HG02571 (cell line): ENCODE measurements at regions not wholly inside any gene's neighbourhood (a gene's known extent, or its start where the extent isn't known, plus 50 kb on each side); places are given as distances from the start of the nearest gene placed in this dataset.
"Not testable (repeated sequence)": the region's sequence is repeated elsewhere in the genome, so short reads cannot be mapped to it uniquely, and the experiment has no call there.

Experiments
- ATAC-seq: cut with Tn5 transposase; IDR thresholded peaks from one replicate; pipeline ENCODE4 v1.9.1; 2021; ENCODE audit warnings: mild to moderate bottlenecking, moderate library complexity; ENCODE audit not compliant: unreplicated experiment

GRCh38 chr2:220318508-220318907 lies 691.1 kb downstream of the SLC4A3 start:
- ATAC-seq, result no peak

GRCh38 chr2:220320326-220320725 lies 692.9 kb downstream of the SLC4A3 start:
- ATAC-seq, result no peak

DNA sequence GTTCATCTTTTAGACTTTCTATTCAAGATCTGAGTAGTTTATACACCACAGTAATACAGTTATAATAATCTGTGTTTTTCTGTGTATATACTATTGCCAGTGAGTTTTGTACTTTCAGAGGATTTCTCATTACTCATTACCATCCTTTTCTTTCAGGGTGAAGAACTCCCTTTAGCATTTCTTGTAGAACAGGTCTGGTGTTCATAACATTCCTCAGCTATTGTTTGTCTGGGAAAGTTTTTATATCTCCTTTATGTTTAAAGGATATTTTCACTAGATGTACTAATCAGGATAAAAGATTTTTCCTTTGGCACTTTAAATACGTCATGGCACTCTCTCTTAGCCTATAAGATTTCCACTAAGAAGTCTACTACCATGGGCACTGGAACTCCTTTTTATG lies 705.5 kb downstream of the SLC4A3 start:
- no peak for ATAC-seq

- no peak for ATAC-seq
Observed at GRCh38 chr2:220334210-220334609, 706.8 kb downstream of the SLC4A3 start.

GRCh38 chr2:220334871-220335590 lies 707.6 kb downstream of the SLC4A3 start:
- ATAC-seq, result no peak

GRCh38 chr2:220335591-220335915 lies 708.1 kb downstream of the SLC4A3 start:
- no peak for ATAC-seq

GRCh38 chr2:220336771-220337170 lies 709.3 kb downstream of the SLC4A3 start:
- no peak for ATAC-seq

- no peak for ATAC-seq
Observed at GRCh38 chr2:220337611-220338440, 710.4 kb downstream of the SLC4A3 start.

DNA sequence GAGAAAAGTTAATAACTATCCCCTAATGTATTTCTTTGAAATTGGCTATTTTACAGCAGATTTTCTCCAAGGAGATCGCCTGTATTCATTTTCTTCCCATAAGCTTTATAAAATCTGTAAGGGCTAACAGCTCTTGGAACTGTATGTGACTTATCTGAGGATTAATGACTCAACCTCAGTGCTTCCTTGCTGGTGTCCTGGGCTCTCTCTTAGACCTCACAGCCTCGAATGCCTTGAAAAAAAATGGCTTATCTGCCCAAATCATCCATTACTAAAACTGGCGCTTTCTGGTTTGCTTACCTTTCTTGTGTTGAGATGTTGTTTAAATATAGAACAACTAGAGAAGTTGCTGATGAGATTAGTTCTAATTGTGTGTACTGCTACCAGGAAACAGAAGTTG lies 713.6 kb downstream of the SLC4A3 start:
- ATAC-seq, result no peak

GRCh38 chr2:220346919-220347318 lies 719.5 kb downstream of the SLC4A3 start:
- ATAC-seq, result no peak

- ATAC-seq, result no peak
Observed at GRCh38 chr2:220347626-220348025, 720.2 kb downstream of the SLC4A3 start.

DNA sequence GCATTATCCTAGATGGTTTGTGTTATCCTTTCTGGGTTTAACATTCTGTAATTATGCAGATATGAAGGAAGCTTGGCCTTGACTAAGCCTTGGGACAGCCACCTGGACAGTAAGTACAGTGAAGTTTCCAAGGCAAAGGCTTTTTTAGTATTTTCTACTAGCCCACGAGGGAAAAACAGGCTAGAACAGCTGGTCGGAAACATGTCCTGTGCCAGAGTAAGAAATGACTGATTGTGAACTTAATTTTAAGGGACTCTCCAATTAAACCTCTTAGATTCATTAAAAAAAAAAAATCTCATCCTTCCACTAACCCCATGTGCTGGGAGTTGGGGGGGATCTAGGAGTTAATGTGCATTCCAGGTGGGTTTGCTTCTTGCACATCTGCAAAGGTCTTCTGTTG lies 720.8 kb downstream of the SLC4A3 start:
- ATAC-seq, result no peak

DNA sequence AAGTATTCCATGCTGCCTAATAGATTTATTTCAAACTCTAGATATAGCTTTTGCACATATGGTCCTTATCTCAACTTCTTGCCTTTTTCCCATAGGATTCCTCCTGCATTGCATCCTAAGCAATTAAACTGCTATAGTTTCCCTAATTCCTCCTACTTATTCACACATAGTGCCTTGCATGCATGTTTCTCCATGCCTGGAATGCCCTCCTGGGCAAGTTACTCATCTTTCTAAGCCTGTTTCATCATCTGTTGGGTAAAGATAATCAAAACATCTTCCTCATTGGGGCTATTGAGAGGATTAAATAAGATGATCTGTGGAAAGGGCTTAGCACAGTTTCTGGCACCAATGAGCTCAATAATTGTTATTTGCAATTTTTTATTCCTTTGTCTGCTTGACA lies 726.5 kb downstream of the SLC4A3 start:
- no peak for ATAC-seq

DNA sequence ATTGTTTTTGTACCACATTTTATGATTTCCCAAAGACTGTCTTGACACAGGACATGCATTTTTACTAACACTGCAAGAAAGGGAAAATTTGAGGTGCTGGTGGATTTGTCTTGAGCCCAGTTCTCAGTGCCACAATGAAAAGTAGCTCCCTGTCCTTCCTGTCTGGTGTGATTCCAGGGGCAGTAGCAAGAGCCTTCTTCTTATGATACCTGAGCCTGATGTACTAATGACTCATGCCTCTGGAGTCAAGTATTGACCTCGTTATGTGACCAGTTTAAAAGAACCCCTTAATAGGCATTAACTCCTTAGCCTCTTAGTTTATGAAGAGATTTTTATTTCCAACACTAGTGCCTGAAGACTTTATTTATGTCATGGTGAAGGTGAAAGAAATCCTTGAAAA lies 728.6 kb downstream of the SLC4A3 start:
- no peak for ATAC-seq

DNA sequence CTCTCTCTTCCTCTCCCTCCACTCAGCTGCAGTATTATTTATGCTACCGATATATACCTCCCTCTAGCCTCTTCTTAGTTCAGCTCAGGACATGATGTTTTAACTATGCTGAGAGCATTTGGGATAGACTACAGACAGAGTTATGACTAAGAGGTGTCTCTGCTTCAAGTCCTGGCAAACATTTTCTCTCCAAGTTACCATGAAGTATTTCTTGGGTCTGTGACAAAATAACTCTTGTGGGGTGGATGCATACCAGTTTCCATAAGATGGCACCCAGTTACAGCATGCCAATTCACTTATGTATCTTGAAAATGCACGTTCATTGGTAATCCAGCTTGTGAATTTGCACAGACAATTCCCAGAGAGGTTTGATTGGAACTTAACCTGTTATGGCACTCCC lies 737.6 kb downstream of the SLC4A3 start:
- no peak for ATAC-seq

- no peak for ATAC-seq
Observed at GRCh38 chr2:220366765-220367164, 739.3 kb downstream of the SLC4A3 start.

DNA sequence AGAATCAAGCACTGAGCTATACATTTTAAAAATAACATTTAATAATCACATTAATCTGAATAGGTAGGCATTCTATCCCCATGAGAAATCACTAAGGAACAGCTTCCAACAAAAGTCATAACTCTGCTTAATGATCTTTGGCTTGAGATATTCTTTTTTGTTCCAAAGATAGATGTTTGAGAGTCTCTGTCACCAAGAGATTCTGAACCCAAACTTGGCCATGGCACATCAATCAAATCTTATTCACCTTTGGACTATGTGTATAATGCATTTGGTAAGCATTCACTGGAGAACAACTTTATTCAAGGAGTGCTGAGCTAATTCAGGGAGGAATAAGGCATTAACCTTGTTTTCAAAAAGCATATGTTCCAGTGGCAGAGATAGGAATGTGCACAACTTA lies 743.3 kb downstream of the SLC4A3 start:
- no peak for ATAC-seq

- ATAC-seq, result no peak
Observed at GRCh38 chr2:220371211-220371610, 743.8 kb downstream of the SLC4A3 start.

- no peak for ATAC-seq
Observed at GRCh38 chr2:220373878-220374277, 746.4 kb downstream of the SLC4A3 start.

- ATAC-seq, result no peak
Observed at GRCh38 chr2:220374282-220374681, 746.9 kb downstream of the SLC4A3 start.

- ATAC-seq, result no peak
Observed at GRCh38 chr2:220377482-220378155, 750.2 kb downstream of the SLC4A3 start.

DNA sequence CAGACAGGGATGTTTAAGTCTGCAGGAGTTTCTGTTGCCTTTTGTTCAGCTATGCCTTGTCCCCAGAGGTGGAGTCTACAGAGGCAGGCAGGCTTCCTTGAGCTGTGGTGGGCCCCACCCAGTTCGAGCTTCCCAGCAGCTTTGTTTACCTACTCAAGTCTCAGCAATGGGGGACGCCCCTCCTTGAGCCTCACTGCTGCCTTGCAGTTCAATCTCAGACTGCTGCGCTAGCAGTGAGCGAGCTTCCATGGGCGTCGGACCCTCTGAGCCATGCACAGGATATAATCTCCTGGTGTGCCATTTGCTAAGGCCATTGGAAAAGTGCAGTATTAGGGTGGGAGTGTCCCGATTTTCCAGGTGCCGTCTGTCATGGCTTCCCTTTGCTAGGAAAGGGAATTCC lies 760.3 kb downstream of the SLC4A3 start:
- not testable (repeated sequence) for ATAC-seq
